B cell (primary cell): ENCODE measurements at regions not wholly inside any gene's neighbourhood (a gene's known extent, or its start where the extent isn't known, plus 50 kb on each side); places are given as distances from the start of the nearest gene placed in this dataset.

Source experiments
- EZH2 ChIP-seq: IDR thresholded peaks from 2 replicates; pipeline ENCODE4 v1.6.1; 2012; ENCODE audit warnings: borderline replicate concordance, low read depth, mild to moderate bottlenecking, moderate library complexity, low read length; ENCODE audit not compliant: insufficient read depth, poor library complexity, severe bottlenecking
- TF ChIP-seq, protein P1 (sequence below): fragments of 200-600 bp; IDR thresholded peaks from one replicate; pipeline ENCODE4 v1.8.0; 2022; ENCODE audit warnings: antibody characterized with exemption, mild to moderate bottlenecking

DNA sequence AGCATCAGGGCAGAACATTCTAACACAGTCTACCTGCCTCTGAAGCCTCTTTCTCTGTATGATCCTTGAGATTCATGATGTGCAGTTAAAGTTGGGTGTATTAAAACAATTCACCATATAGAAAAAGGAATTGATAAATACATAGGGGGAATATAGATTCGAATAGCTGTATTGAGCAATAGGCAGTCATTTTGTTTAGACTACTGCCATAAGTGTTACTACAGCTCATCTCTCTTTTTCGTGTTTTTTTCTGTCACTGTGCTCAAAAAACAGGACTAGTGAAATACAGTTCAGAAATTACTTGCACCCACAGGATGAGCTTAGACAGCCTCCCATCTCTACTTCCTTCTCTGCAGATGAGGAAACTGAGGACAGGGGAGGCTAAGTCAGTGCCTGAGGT, 144.6 kb upstream of the FBN2 start:
- TF ChIP-seq, protein P1, sequence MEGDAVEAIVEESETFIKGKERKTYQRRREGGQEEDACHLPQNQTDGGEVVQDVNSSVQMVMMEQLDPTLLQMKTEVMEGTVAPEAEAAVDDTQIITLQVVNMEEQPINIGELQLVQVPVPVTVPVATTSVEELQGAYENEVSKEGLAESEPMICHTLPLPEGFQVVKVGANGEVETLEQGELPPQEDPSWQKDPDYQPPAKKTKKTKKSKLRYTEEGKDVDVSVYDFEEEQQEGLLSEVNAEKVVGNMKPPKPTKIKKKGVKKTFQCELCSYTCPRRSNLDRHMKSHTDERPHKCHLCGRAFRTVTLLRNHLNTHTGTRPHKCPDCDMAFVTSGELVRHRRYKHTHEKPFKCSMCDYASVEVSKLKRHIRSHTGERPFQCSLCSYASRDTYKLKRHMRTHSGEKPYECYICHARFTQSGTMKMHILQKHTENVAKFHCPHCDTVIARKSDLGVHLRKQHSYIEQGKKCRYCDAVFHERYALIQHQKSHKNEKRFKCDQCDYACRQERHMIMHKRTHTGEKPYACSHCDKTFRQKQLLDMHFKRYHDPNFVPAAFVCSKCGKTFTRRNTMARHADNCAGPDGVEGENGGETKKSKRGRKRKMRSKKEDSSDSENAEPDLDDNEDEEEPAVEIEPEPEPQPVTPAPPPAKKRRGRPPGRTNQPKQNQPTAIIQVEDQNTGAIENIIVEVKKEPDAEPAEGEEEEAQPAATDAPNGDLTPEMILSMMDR: no peak
- TF ChIP-seq EZH2: no peak
